ENCODE measurements at regions not wholly inside any gene's neighbourhood (a gene's known extent, or its start where the extent isn't known, plus 50 kb on each side); places are given as distances from the start of the nearest gene placed in this dataset.
"Not testable (repeated sequence)": the region's sequence is repeated elsewhere in the genome, so short reads cannot be mapped to it uniquely, and the experiment has no call there.

GRCh38 chr7:90064370-90064769, 89.9 kb upstream of the STEAP1 start:
- Mint-ChIP-seq H3K4me3 (no peak overlapping the region), H3K27me3 (ENCODE audit: insufficient read depth) (no peaks in the 10 kb centered on the region), H3K36me3 (ENCODE audit: low read depth) (no peaks in the 10 kb centered on the region), H3K4me1 (peaks cover 6% of the 10 kb centered on the region), H3K27ac (no peak overlapping the region), H3K9me3 (no peaks in the 10 kb centered on the region)
- Histone ChIP-seq H3K27me3 (ENCODE audit: control insufficient read depth, insufficient read depth, low read length, poor library complexity, severe bottlenecking) (no peaks in the 10 kb centered on the region), H3K9me3 (ENCODE audit: control insufficient read depth, low read length) (peaks cover 3% of the 10 kb centered on the region), H3K4me3 (ENCODE audit: low read length) (no peak overlapping the region), H3K9ac (ENCODE audit: extremely low read depth, low read length, poor library complexity, severe bottlenecking) (no peak overlapping the region), H3K36me3 (ENCODE audit: control insufficient read depth, insufficient read depth, low read length) (no peaks in the 10 kb centered on the region), H3K4me1 (ENCODE audit: control insufficient read depth, insufficient read depth, low read length) (no peaks in the 10 kb centered on the region), H3K27ac (ENCODE audit: low read depth, low read length) (no peak overlapping the region)
- DNase-seq = no peak
- TF ChIP-seq CTCF (conservative IDR thresholded peaks at IDR 0.05) = no peak
- 96% methylated on average over 2 of the region's 2 CpGs; no CpG with 5 or more reads in 1 of the 2 experiments for WGBS, 2 experiments (ENCODE audit: insufficient coverage in 1 of 2, insufficient read length in 1 of 2)

- H3K4me1 ChIP-seq (ENCODE audit: control insufficient read depth, insufficient read depth, low read length) = no peaks in the 10 kb centered on the region
- H3K9me3 Mint-ChIP-seq = no peaks in the 10 kb centered on the region
- no peak overlapping the region for H3K9ac ChIP-seq (ENCODE audit: extremely low read depth, low read length, poor library complexity, severe bottlenecking)
- peaks cover 6% of the 10 kb centered on the region for H3K4me1 Mint-ChIP-seq
- H3K36me3 Mint-ChIP-seq (ENCODE audit: low read depth) = no peaks in the 10 kb centered on the region
- H3K27ac ChIP-seq (ENCODE audit: low read depth, low read length) = no peak overlapping the region
- H3K27ac Mint-ChIP-seq = no peak overlapping the region
- DNase-seq = no peak
- no peak for TF ChIP-seq CTCF (conservative IDR thresholded peaks at IDR 0.05)
- no peak overlapping the region for H3K4me3 ChIP-seq (ENCODE audit: low read length)
- no peak overlapping the region for H3K4me3 Mint-ChIP-seq
- H3K27me3 Mint-ChIP-seq (ENCODE audit: insufficient read depth) = no peaks in the 10 kb centered on the region
- H3K27me3 ChIP-seq (ENCODE audit: control insufficient read depth, insufficient read depth, low read length, poor library complexity, severe bottlenecking) = no peaks in the 10 kb centered on the region
- H3K9me3 ChIP-seq (ENCODE audit: control insufficient read depth, low read length) = peaks cover 4% of the 10 kb centered on the region
- H3K36me3 ChIP-seq (ENCODE audit: control insufficient read depth, insufficient read depth, low read length) = no peaks in the 10 kb centered on the region
- WGBS, 2 experiments (ENCODE audit: insufficient coverage in 1 of 2, insufficient read length in 1 of 2) = 53% methylated on average over 2 to 5 of the region's 5 CpGs
Measured at GRCh38 chr7:90067171-90067570, 87.1 kb upstream of the STEAP1 start.

- DNase-seq = peak; percentile 58
- H3K36me3 Mint-ChIP-seq (ENCODE audit: low read depth); H3K4me3 Mint-ChIP-seq; H3K9ac ChIP-seq (ENCODE audit: extremely low read depth, low read length, poor library complexity, severe bottlenecking); H3K36me3 ChIP-seq (ENCODE audit: control insufficient read depth, insufficient read depth, low read length); H3K27me3 ChIP-seq (ENCODE audit: control insufficient read depth, insufficient read depth, low read length, poor library complexity, severe bottlenecking); H3K9me3 Mint-ChIP-seq; H3K4me1 ChIP-seq (ENCODE audit: control insufficient read depth, insufficient read depth, low read length); H3K27me3 Mint-ChIP-seq (ENCODE audit: insufficient read depth); H3K9me3 ChIP-seq (ENCODE audit: control insufficient read depth, low read length); H3K27ac ChIP-seq (ENCODE audit: low read depth, low read length); H3K4me3 ChIP-seq (ENCODE audit: low read length); H3K4me1 Mint-ChIP-seq; H3K27ac Mint-ChIP-seq: not testable (repeated sequence)
- 60 to 72% methylated on average over 2 to 4 of the region's 4 CpGs for WGBS, 2 experiments (ENCODE audit: insufficient coverage in 1 of 2, insufficient read length in 1 of 2)
- TF ChIP-seq CTCF (conservative IDR thresholded peaks at IDR 0.05) = peak; percentile 18
Measured at GRCh38 chr7:90070238-90070637, 84.0 kb upstream of the STEAP1 start.
